ENCODE measurements at regions not wholly inside any gene's neighbourhood (a gene's known extent, or its start where the extent isn't known, plus 50 kb on each side); places are given as distances from the start of the nearest gene placed in this dataset.

- Histone ChIP-seq H3K4me3 (ENCODE audit: extremely low read depth in 1 of 4, insufficient read depth in 2 of 4, low read depth in 3 of 4, low read length in 4 of 4) (no peak overlapping the region), H2BK5ac (ENCODE audit: low read depth, low read length) (no peak overlapping the region), H2BK12ac (ENCODE audit: low read depth, low read length) (no peak overlapping the region), H4K91ac (replicated peaks; ENCODE audit: insufficient read length, low read length) (no peak overlapping the region), H4K8ac (ENCODE audit: extremely low read depth, insufficient read depth, low read length) (no peak overlapping the region), H3K56ac (replicated peaks; ENCODE audit: insufficient read length, low read depth, low read length) (no peak overlapping the region), H2AK5ac (ENCODE audit: low read depth, low read length) (no peak overlapping the region), H3K23ac (ENCODE audit: insufficient read length) (no peak overlapping the region), H3K18ac (ENCODE audit: extremely low read depth, low read length) (no peak overlapping the region), H3K23me2 (ENCODE audit: low read depth, low read length) (no peaks in the 10 kb centered on the region), H3K4ac (replicated peaks; ENCODE audit: insufficient read length, low read depth, low read length) (no peak overlapping the region), H3K9me3 (ENCODE audit: insufficient read depth in 2 of 2, low read depth in 1 of 2, low read length in 1 of 2) (peaks cover 5 to 6% of the 10 kb centered on the region in 2 experiments; a peak in 1 of 4 replicates), H3K4me2 (ENCODE audit: insufficient read depth in 1 of 2, low read depth in 2 of 2, low read length in 2 of 2) (no peak overlapping the region), H3K4me1 (replicated peaks in 1 of 4; ENCODE audit: control insufficient read depth in 3 of 4, insufficient read depth in 4 of 4, low read length in 3 of 4) (no peaks in the 10 kb centered on the region), H2AFZ (ENCODE audit: low read length) (no peak overlapping the region), H2BK20ac (ENCODE audit: low read length) (no peak overlapping the region), H3K14ac (ENCODE audit: insufficient read length) (no peak overlapping the region), H4K20me1 (replicated peaks in 1 of 2; ENCODE audit: control insufficient read depth in 1 of 2, insufficient read depth in 2 of 2, low read length in 2 of 2) (no peaks in the 10 kb centered on the region), H2BK15ac (ENCODE audit: low read length) (no peak overlapping the region), H3K27ac (ENCODE audit: low read depth, low read length) (no peak overlapping the region), H3K79me2 (ENCODE audit: control insufficient read depth in 1 of 2, insufficient read depth in 2 of 2, low read length in 2 of 2) (no peaks in the 10 kb centered on the region), H3K79me1 (ENCODE audit: low read depth, low read length) (no peaks in the 10 kb centered on the region), H3K9ac (replicated peaks in 1 of 4; ENCODE audit: extremely low read depth in 1 of 4, low read depth in 3 of 4, low read length in 3 of 4) (no peak overlapping the region), H2BK120ac (replicated peaks; ENCODE audit: low read depth, low read length) (no peak overlapping the region), H4K5ac (ENCODE audit: insufficient read length, low read depth, low read length) (no peak overlapping the region), H3K27me3 (replicated peaks in 1 of 4; ENCODE audit: control insufficient read depth in 3 of 4, extremely low read depth in 1 of 4, insufficient read depth in 3 of 4, low read length in 3 of 4) (peaks cover 0 to 13% (median 5%) of the 10 kb centered on the region in 4 experiments; a peak in 6 of 7 replicates), H3K36me3 (ENCODE audit: control insufficient read depth in 2 of 4, insufficient read depth in 4 of 4, low read length in 3 of 4) (no peaks in the 10 kb centered on the region)
- FAIRE-seq: no peak
- WGBS, 2 experiments (ENCODE audit: extremely low coverage in 1 of 2, insufficient coverage in 1 of 2, insufficient read length in 1 of 2, insufficient replicate concordance in 2 of 2, low coverage in 1 of 2, low lambda C conversion rate in 2 of 2, missing lambda C conversion rate in 1 of 2): 50% methylated on average over 2 of the region's 2 CpGs; no CpG with 5 or more reads in 1 of the 2 experiments
- POLR2A ChIA-PET (ENCODE audit: partially characterized antibody): no interaction called here
- DNase-seq (ENCODE audit: low read depth in 1 of 2, low spot score in 2 of 2): no peak
- CTCF ChIA-PET (ENCODE audit: partially characterized antibody): interaction anchor here (0.6 kb wide), 1 partner anchor 322 kb away, joined by 3 read pairs; no protein-coding TSS in a partner anchor
- TF ChIP-seq, protein P1, sequence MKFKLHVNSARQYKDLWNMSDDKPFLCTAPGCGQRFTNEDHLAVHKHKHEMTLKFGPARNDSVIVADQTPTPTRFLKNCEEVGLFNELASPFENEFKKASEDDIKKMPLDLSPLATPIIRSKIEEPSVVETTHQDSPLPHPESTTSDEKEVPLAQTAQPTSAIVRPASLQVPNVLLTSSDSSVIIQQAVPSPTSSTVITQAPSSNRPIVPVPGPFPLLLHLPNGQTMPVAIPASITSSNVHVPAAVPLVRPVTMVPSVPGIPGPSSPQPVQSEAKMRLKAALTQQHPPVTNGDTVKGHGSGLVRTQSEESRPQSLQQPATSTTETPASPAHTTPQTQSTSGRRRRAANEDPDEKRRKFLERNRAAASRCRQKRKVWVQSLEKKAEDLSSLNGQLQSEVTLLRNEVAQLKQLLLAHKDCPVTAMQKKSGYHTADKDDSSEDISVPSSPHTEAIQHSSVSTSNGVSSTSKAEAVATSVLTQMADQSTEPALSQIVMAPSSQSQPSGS (IDR thresholded peaks at IDR 0.05; ENCODE audit: low read length): no peak
- TF ChIP-seq, protein P2, sequence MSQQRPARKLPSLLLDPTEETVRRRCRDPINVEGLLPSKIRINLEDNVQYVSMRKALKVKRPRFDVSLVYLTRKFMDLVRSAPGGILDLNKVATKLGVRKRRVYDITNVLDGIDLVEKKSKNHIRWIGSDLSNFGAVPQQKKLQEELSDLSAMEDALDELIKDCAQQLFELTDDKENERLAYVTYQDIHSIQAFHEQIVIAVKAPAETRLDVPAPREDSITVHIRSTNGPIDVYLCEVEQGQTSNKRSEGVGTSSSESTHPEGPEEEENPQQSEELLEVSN (IDR thresholded peaks at IDR 0.05): no peak
- no peak for TF ChIP-seq ATF3 (IDR thresholded peaks at IDR 0.05; ENCODE audit: insufficient read depth, low read depth, low read length)
- no peak for TF ChIP-seq SP4 (IDR thresholded peaks at IDR 0.05; ENCODE audit: low read length)
- TF ChIP-seq KDM5A (IDR thresholded peaks at IDR 0.05; ENCODE audit: low read length): no peak
- no peak for TF ChIP-seq JUND (IDR thresholded peaks at IDR 0.05; ENCODE audit: low read length)
- no peak for TF ChIP-seq EGR1 (IDR thresholded peaks at IDR 0.05; ENCODE audit: borderline replicate concordance, low read depth, low read length)
- TF ChIP-seq RBBP5 (IDR thresholded peaks at IDR 0.05; ENCODE audit: borderline replicate concordance, low read depth, low read length): no peak
- no peak for TF ChIP-seq POU5F1 (IDR thresholded peaks at IDR 0.05; ENCODE audit: low read depth, low read length)
- no peak for TF ChIP-seq CHD2 (IDR thresholded peaks at IDR 0.05; ENCODE audit: low read length)
- no peak for TF ChIP-seq HDAC2 (IDR thresholded peaks at IDR 0.05; ENCODE audit: borderline replicate concordance in 1 of 2, low read depth in 2 of 2, low read length in 2 of 2)
- TF ChIP-seq CEBPB (IDR thresholded peaks at IDR 0.05; ENCODE audit: low read depth, low read length): no peak
Observed at GRCh38 chr13:76339649-76340048, 546.6 kb downstream of the KCTD12 start.

Data from H1 (cell line).